GM19438 (cell line): ENCODE measurements at regions not wholly inside any gene's neighbourhood (a gene's known extent, or its start where the extent isn't known, plus 50 kb on each side); places are given as distances from the start of the nearest gene placed in this dataset.
A peak's percentile ranks its signal among the peaks of the same experiment; 100 is the strongest.
"Not testable (repeated sequence)": the region's sequence is repeated elsewhere in the genome, so short reads cannot be mapped to it uniquely, and the experiment has no call there.

Experiments
- ATAC-seq: cut with Tn5 transposase; IDR thresholded peaks from one replicate; pipeline ENCODE4 v1.9.1; 2021; ENCODE audit warnings: low read depth; ENCODE audit not compliant: unreplicated experiment

- not testable (repeated sequence) for ATAC-seq
These were observed 1084.3 kb downstream of the GATA3 start for GRCh38 chr10:9138829-9139228.

- no peak for ATAC-seq
These were observed 1085.9 kb downstream of the GATA3 start for GRCh38 chr10:9140373-9140772.

GRCh38 chr10:9147475-9147874 lies 1093.0 kb downstream of the GATA3 start:
- no peak for ATAC-seq

GRCh38 chr10:9149134-9149533 lies 1094.6 kb downstream of the GATA3 start:
- ATAC-seq = no peak

GRCh38 chr10:9153057-9153456 lies 1098.6 kb downstream of the GATA3 start:
- not testable (repeated sequence) for ATAC-seq

GRCh38 chr10:9157656-9158055 lies 1103.2 kb downstream of the GATA3 start:
- ATAC-seq = no peak

GRCh38 chr10:9158675-9159074 lies 1104.2 kb downstream of the GATA3 start:
- no peak for ATAC-seq

GRCh38 chr10:9160275-9160674 lies 1105.8 kb downstream of the GATA3 start:
- ATAC-seq = no peak

- no peak for ATAC-seq
These were observed 1109.2 kb downstream of the GATA3 start for GRCh38 chr10:9163699-9164098.

GRCh38 chr10:9166770-9167169 lies 1112.3 kb downstream of the GATA3 start:
- ATAC-seq = no peak

- no peak for ATAC-seq
These were observed 1117.8 kb downstream of the GATA3 start for GRCh38 chr10:9172276-9172675.

- no peak for ATAC-seq
These were observed 1120.7 kb downstream of the GATA3 start for GRCh38 chr10:9175200-9175599.

- ATAC-seq = not testable (repeated sequence)
These were observed 1128.9 kb downstream of the GATA3 start for GRCh38 chr10:9183197-9183880.

GRCh38 chr10:9188022-9188810 lies 1133.7 kb downstream of the GATA3 start:
- no peak for ATAC-seq

- no peak for ATAC-seq
These were observed 1135.0 kb downstream of the GATA3 start for GRCh38 chr10:9189448-9189847.

GRCh38 chr10:9193120-9193519 lies 1138.6 kb downstream of the GATA3 start:
- ATAC-seq = no peak

- ATAC-seq = no peak
These were observed 1140.9 kb downstream of the GATA3 start for GRCh38 chr10:9195385-9195784.

GRCh38 chr10:9198611-9199010 lies 1144.1 kb downstream of the GATA3 start:
- ATAC-seq = no peak

GRCh38 chr10:9205558-9205957 lies 1151.1 kb downstream of the GATA3 start:
- ATAC-seq = no peak

GRCh38 chr10:9209105-9209798 lies 1154.8 kb downstream of the GATA3 start:
- ATAC-seq = peak; percentile 82

GRCh38 chr10:9211228-9211627 lies 1156.7 kb downstream of the GATA3 start:
- ATAC-seq = no peak
